NCI-H2081 (cell line): ENCODE measurements at regions not wholly inside any gene's neighbourhood (a gene's known extent, or its start where the extent isn't known, plus 50 kb on each side); places are given as distances from the start of the nearest gene placed in this dataset.
A peak's percentile ranks its signal among the peaks of the same experiment; 100 is the strongest.
"Not testable (repeated sequence)": the region's sequence is repeated elsewhere in the genome, so short reads cannot be mapped to it uniquely, and the experiment has no call there.

ENCODE experiments used
- DNase-seq, 2 experiments: peaks; one replicate each; lab custom pipeline; 2025; lab: John Stamatoyannopoulos, UW

DNA sequence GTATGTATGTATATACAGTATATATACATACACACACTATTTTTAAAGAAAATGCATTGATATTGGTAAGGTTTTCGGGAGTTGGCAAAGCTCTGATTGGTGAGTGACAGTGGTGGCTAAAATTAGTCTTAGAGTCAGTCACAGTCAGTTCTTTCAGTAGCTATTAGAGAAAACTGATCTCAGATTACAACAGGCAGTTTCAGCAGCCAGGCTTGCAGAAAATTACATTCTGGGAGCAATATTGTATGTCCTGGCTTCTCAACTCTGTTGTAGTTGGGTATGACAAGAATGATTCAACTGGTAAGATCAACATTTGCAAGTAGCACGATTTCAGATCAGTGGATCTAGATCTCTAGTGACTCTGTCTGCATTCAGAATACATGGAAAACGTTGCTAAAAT is 897.9 kb upstream of the AUTS2 start:
- DNase-seq: no peak

DNA sequence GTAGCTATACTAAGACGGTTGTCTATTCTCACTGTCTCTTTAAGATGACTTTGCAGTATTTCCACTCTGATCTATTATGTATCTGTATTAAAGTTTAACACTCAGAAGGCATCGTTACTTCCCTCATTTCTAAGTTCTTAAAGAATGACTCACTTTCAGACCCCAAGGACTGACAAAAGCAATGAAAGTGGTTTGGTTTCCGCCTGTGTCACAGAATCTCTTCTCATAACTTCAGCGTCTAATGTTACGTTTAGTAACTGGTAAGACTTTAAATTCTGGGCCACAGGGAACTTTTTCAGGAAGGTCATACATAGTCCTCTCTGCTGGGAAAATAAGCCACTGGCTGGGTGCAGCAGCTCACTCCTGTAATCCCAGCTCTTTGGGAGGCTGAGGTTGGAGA is 892.0 kb upstream of the AUTS2 start:
- no peak for DNase-seq

DNA sequence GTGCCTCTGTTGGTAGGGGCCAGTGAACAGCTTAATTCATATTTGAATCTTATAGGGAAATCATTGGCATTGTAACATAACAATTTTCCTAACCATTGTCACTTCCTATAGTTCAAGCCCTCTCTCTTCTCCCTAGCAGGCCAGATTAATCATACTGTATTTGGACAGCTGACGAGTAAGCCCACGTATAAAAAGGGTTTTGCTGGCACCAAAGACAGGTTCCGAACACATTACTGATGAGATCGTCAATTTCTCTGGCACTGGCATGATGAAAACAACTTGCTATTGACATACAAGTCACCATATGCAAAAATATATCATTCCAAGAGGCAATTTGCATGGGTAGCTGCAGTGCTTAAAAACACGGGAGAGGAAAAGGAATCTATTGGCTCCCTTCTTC is 891.1 kb upstream of the AUTS2 start:
- peak in 1 of 2 experiments; percentile 50 for DNase-seq

- DNase-seq: no peak
Observed at GRCh38 chr7:68707958-68708357, 890.3 kb upstream of the AUTS2 start.

DNA sequence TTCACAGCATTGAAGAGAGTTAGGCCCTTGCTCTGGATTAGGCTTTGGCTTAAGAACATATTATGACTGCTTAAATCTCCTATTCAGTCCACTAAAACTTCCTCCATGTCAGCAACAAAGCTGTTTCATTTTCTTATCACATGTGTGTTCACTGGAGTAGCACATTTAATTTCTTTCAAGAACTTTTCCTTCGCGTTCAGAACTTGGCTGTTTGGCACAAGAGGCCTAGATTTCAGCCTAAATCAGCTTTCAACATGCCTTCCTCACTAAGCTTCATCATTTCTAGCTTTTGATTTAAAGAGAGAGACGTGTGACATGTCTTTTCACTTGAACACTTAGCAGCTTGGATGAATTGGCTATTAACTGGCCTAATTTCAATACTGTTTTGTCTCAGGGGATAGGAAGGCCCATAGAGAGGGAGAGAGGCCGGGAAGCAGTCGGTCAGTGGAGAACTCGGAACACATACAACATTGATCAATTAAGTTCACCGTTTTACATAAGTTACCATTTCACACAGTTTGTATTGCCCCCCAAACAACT is 885.2 kb upstream of the AUTS2 start:
- DNase-seq: no peak

DNA sequence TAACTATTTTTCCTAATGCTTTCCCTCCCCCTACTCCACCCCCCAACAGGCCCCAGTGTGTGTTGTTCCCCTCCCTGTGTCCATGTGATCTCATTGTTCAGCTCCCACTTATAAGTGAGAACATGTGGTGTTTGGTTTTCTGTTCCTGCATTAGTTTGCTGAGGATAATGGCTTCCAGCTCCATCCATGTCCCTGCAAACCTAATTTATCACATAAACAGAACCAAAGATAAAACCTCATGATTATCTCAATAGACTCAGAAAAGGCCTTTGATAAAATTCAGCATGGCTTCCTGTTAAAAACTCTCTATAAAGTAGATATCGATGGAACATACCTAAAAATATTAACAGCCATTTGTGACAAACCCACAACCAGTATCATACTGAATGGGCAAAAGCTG is 884.1 kb upstream of the AUTS2 start:
- DNase-seq: not testable (repeated sequence)

- DNase-seq: no peak
Observed at GRCh38 chr7:68715907-68716306, 882.4 kb upstream of the AUTS2 start.

GRCh38 chr7:68717176-68717575 is 881.1 kb upstream of the AUTS2 start:
- DNase-seq: no peak

DNA sequence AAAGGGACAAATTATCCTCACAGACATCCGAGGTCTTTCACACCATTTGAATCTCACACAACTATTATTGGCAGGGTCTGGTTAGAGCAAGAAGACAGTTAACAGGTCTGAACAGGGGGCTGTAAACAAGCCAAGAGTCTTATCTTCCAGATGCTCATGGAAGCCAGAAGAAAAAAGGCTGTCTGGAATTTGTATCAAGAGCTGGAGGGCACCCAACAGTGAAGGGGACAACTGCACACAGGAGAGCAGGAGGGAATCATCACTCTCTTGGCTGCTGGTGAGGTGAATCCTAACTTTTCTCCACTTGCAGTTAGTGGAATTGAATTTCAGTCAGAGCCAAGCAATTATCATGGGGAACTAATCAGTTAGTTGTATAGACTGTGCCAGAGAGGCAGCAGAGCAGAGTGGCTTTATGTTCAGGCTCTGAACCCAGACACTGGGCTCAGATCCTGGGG is 880.2 kb upstream of the AUTS2 start:
- peak in 1 of 2 experiments; percentile 23 for DNase-seq

DNA sequence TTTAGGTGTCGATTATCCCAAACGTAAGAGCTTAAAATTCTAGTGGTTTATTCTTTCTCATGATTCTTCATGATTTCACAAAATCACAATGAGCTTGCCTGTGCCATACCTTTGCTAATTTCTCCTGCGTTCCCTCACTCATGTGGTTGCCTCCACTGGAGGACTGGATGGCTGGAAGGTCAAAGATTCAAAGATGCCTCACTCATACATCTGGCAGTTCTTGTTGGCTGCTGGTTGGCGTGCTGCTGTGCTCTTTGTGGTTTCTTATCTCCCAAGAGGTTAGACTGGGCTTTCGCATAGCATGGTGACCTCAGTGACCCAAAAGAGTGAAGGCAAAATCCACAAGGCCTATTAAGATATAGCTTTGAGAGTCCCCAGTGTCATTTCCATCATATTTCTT is 877.6 kb upstream of the AUTS2 start:
- DNase-seq: no peak

DNA sequence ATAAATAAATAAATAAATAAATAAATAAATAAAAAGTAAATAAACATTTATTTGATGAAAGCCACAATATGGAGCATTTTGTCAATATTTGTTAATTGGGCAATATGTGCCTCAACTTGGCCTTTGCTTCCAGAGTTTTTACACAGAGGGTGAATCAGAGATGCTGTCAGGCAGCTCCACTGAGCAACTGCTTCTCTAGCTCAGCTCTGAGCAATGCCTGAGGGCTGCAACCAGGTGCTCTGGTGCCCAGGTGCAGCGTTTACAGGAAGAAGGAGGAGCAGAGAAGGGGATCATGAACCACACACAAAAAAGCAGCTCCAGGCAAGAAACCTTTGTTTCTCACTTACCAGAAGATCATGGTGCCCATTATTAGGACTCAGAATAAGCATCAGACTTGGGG is 876.2 kb upstream of the AUTS2 start:
- DNase-seq: peak in 1 of 2 experiments; percentile 68

- no peak for DNase-seq
Observed at GRCh38 chr7:68724965-68725364, 873.3 kb upstream of the AUTS2 start.

DNA sequence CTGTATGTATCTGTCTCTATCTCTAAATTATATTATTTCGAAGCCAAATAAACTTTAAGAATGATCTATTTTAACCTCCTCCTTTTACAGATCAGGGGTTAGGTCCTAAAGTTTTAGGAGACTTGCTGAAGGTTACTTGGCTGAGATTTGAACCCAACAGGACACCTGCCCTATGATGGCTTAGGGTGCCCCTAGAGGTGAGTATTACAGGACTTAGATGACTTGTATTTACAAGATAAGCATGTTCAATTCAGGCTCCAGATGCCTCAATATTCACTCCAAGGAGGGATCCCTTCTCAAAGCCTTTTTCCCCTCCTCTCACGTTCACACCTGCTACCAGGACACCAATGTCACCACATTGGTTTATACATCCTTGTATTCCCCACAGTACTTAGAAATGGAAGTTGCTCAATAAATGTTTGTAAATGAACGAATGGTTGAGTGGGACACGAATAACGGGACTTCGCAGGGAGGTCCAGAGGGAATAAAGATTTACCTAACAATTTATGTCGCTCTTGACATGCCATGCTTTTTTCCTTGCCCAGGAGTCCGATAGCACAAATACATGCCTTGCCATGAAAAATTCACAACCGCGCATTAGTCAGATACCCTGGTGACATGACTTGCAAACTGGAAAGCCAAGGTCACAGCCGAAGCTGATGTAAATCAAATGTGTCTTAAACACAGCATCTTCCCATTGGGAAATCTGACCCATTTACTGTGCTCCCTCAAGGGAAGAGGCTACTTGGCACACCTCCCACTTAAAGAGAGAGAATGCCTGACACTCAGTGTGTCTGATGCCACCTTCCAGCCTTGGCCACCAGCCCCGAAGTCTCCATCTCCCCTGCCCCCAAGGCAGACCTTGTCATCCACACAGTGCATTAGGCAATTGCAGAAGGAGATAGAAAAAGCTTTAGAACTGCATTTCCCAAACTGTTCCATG is 872.2 kb upstream of the AUTS2 start:
- no peak for DNase-seq

DNA sequence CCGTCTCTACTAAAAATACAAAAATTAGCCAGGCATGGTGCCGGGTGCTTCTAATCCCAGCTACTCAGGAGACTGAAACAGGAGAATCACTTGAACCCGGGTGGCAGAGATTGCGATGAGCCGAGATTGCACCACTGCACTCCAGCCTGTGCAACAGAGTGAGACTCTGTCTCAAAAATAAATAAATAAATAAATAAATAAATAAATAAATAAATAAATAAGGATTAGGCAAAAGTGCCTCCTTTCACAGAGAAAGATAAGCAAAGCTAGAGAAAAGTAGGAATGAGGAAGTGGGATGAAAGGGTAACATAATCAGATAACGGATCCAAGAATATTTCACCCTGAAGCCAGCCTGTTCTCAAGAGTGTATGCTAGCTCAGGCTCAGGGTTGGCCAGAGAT is 869.6 kb upstream of the AUTS2 start:
- DNase-seq: not testable (repeated sequence)

- peak in 1 of 2 experiments; percentile 38 for DNase-seq
Observed at GRCh38 chr7:68729371-68729770, 868.9 kb upstream of the AUTS2 start.

DNA sequence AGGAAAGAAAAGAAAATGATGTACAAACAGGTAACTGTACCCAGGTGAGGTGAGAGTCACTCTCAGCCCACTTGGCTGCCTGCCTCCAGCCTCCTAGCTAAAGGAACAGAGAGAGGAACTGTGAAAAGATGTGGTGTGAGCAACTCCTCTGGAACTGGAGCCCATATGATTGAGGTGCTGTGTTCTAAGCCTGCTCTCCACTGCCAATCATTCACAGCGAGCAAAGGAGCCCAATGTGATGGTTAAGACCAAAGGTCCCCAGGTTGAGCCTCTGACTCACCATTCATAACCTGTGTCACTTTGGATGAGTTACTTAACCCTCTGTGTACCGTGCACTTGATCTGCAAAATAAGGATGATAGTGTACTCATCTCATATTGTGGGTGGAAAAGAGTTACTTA is 868.1 kb upstream of the AUTS2 start:
- DNase-seq: peak in 1 of 2 experiments; percentile 64

DNA sequence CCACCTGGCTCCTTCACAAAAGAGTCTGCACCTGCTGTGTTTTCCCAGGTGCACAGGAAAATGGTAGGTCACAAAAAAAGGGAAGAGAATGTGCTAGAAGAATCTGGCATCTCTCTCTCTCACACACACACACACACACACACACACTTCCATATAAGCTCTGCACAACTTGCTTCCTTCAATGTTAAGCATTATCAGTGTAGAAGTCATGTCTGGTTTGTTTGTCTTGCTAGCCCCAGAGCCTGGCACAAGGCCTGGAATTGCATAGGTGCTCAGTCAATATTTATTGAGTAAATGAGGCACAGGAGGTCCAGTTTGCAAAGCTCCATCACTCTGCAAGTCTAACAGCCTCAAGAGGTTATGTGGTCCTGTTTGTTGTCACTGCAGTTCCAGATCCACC is 867.3 kb upstream of the AUTS2 start:
- peak; percentile 81 to 97 for DNase-seq

- DNase-seq: no peak
Observed at GRCh38 chr7:68733219-68734153, 864.8 kb upstream of the AUTS2 start.

DNA sequence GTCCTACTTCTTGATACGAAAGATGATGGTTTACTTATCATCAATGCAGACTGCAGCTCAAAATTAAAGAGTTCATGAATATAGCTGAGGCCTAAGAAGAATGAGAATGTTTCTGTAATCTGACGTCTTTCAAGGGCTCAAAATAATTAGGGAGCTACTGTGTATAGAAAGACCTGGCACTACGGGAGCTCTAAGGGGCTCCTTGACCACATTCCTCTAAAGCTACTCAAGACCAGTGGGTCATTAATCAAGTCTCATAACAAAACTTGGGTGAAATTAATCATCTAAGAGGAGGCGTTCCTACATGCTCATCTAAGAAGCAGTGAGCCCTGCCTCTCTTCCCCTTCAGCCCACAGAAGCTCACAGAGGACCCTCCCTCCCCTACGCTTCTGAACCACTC is 863.8 kb upstream of the AUTS2 start:
- no peak for DNase-seq

DNA sequence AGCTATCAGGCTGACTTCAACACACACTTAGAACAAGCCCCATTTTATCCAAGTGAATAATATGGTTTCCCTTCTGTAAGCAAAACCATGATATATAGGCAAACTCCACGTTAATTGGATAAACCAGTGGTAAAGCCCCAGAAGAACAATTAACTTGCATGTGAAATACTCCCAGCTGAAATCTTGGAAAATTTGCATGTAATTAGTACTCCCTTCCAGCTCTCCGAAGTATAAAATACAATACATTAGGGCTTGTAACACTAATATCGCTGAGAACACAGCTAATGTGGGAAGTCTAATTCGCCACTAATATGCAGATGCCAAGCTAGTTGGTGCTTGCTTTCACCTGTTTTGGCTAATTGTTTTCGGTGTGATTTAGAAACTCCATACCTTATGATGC is 859.0 kb upstream of the AUTS2 start:
- no peak for DNase-seq

DNA sequence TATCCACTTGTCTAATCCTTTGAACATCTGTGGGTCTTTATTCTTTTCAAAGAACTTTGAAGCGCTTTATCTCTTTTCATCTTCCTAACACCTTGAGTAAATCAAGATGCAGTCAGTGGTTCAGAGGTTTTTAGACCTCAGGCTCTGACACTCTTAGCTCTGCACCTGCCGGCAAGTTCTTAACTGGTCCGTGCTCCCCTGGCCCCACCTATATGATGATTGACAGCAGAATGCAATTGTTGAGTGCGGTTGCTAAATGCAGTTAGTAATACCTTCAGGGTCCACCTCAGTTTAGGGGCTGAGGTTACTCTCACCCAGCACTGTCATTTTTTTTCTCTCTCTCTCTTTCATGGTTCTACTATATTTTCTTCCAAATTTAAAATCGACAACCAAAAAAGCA is 854.2 kb upstream of the AUTS2 start:
- DNase-seq: no peak
